Left renal cortex interstitium (tissue), 4 donors: ENCODE measurements at regions not wholly inside any gene's neighbourhood (a gene's known extent, or its start where the extent isn't known, plus 50 kb on each side); places are given as distances from the start of the nearest gene placed in this dataset.
"Not testable (repeated sequence)": the region's sequence is repeated elsewhere in the genome, so short reads cannot be mapped to it uniquely, and the experiment has no call there.

Experiments used
- DNase-seq, 4 donors: peaks; one replicate each; pipeline ENCODE4 v3.0.0-alpha.2; 2013; ENCODE audit warnings: low read depth in 4 of 4, low spot score in 2 of 4, missing footprints in 1 of 4

GRCh38 chr2:234863043-234863934 lies 88.5 kb upstream of the SH3BP4 start:
- DNase-seq: no peak

GRCh38 chr2:234861841-234862735 lies 89.7 kb upstream of the SH3BP4 start:
- DNase-seq: no peak

GRCh38 chr2:234859330-234859872 lies 92.4 kb upstream of the SH3BP4 start:
- DNase-seq: not testable (repeated sequence)

DNA sequence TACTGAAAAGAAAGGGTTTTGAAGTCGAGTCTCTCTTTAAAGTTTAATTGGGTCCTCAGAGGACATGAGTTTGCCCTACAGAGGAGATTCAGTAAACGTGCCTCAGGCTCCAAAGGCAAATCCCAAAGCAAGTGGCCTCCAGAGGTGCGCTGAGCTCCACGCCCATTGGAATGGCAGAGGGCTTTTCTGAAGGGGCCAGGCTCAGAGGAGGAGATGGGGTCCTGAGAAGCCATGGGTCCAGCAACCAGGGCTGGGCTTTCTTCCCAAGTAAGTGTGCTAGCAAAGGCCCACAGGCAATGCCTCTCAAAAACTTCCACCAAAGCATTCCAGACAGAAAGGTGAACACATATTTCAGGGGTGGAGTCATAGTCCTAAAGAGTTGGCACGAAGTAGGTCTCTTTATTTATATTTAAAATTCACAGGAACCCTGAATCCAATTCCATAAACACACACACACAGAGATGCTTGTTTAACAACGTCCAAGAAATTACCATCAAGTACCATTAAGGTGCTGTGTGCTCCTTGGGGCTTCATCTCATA lies 93.0 kb upstream of the SH3BP4 start:
- DNase-seq: no peak

DNA sequence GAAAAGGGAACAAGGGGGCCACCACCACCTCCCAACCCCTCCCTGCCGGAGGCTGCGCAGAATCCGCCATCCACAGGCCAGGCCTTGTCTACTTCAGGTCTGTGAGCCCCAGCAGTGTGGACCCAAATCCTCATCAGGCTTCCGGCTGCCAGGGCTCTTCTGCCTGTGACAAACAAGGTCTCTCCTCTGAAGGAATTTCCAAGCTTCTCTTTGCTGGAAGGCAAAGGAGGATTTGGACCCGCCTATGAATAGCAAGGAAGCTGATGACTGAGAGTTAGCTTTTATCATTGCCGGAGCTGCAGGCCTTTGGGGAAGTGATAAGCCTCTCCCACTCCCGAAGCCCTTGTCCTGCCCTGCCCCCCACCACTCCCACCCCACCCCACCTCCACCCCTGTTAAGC lies 93.7 kb upstream of the SH3BP4 start:
- DNase-seq: no peak

GRCh38 chr2:234853729-234854128 lies 98.1 kb upstream of the SH3BP4 start:
- DNase-seq: no peak

DNA sequence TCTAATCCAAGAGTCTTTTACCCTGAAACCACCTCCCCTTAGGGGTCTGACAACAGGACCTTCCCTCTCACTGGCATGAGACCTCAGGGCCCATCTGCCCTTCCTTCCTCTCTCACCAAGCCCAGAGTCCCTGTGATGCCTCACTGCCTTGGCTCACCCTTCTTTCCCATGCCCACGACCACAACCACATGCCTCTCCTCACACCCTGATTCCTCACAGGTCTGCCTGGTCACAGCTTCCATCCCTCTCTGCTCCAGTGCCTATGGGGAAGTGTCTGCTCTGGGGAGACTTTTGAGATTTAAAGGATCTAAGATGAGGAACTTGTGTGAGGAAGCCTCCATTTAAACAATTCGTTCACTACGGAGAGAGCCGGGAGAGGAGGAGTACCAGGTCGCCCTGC lies 98.9 kb upstream of the SH3BP4 start:
- DNase-seq: no peak

- DNase-seq: no peak
Measured at GRCh38 chr2:234852035-234852434, 99.8 kb upstream of the SH3BP4 start.

GRCh38 chr2:234851451-234851850 lies 100.4 kb upstream of the SH3BP4 start:
- DNase-seq: no peak

DNA sequence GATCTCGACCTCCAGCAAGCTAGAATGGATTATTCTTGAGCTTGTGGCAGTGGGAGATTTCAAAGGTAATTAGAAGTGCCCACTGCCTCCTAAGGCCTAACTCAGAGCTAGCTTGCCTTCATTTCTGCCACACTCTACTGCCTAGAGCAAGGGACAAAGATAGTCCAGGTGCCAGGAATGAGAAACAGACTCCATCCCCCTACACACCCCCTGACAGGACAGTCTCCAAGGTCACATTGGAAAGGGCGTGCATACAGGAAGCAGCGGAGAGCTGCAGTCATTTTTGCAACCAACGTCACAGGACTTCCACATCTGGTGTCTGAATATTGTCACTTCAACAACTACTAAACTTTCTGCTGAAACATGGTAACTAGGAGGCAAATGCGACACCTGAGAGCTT lies 101.0 kb upstream of the SH3BP4 start:
- DNase-seq: no peak

- no peak for DNase-seq
Measured at GRCh38 chr2:234849678-234850077, 102.1 kb upstream of the SH3BP4 start.

DNA sequence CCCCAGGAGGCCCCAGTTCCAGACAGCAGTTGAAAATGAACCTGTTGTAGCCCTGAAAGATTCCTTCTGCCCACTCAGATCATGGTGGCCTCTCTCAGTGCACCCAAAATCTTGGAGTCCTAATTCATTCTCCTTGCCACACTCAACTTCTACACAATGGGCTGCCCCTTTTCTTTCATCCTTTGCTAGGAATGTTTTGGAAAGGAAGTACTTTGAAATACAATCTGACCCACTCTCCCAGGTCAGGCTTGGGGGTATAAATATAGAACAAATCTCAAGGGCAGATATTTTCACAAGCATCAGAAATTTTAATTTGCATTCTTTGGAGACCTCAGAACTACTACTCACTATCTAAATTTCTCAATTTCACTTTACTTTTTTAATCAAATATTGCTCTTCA lies 103.2 kb upstream of the SH3BP4 start:
- no peak for DNase-seq

DNA sequence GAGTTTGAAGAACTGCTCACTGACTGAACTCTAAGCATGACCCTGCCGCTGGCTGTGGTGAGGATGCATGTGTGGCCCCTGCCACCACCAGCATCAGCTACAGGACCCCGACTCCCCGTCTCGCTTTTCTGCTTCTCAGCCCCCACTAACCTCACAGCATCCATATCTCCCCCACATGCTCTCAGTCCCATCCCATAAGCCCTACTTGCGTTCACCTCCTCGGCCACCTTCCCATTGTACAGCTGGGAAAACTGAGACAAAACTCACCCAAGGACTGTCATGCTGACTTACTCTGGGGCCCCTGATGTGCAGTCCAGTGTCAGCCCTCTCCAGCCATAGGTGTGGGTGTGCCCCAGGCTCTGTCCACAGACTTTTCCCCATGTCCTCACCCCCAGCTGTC lies 104.2 kb upstream of the SH3BP4 start:
- no peak for DNase-seq

DNA sequence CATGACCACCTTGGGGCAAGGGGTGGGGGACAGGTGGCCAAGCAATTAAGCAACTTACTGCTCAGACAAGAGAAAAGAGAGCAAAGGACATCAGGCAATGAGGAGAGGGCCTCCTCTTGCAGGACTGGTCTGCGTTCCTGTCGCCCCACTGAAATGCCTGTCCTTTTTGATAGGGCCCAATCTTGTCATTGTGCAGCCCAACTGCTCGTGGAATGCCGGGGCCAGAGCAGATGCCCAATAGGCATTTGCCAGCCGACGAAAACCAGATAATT lies 104.5 kb upstream of the SH3BP4 start:
- DNase-seq: no peak

DNA sequence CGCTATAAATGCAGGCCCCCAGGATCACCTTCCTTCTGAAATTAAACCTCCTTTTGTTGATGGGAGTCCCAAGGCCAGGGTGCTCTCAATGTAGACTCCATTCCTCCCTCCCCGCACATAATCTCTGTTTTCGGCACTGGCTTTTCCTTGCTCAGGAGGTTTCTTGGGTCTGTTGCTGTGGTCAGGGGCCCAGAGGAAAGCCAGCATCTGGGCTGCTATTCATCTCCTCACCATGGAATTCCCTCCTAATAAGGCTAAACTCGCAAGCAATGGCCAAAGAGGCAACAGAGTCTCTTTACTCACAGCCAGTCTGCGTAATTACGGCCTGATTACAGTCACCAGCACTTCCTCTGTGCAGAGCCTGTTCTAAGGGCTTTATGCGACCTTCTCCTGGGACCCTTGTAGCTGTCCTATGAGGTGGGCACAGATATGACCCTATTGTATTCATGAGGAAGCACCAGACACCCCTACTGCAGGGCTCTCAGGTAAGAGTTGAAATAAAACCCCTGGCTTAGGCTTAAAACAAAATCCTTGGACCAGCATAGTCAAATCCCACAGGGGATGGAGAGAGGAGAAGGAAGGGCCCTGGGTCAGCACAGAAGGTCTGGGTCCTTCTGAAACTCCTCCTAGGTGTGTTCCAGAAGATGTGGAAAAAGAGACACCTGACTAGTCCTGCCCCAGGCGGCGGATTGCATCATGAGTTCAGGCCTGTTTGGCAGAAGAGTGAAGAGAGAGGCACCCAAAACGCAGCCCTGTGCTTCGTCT lies 105.0 kb upstream of the SH3BP4 start:
- DNase-seq: no peak

DNA sequence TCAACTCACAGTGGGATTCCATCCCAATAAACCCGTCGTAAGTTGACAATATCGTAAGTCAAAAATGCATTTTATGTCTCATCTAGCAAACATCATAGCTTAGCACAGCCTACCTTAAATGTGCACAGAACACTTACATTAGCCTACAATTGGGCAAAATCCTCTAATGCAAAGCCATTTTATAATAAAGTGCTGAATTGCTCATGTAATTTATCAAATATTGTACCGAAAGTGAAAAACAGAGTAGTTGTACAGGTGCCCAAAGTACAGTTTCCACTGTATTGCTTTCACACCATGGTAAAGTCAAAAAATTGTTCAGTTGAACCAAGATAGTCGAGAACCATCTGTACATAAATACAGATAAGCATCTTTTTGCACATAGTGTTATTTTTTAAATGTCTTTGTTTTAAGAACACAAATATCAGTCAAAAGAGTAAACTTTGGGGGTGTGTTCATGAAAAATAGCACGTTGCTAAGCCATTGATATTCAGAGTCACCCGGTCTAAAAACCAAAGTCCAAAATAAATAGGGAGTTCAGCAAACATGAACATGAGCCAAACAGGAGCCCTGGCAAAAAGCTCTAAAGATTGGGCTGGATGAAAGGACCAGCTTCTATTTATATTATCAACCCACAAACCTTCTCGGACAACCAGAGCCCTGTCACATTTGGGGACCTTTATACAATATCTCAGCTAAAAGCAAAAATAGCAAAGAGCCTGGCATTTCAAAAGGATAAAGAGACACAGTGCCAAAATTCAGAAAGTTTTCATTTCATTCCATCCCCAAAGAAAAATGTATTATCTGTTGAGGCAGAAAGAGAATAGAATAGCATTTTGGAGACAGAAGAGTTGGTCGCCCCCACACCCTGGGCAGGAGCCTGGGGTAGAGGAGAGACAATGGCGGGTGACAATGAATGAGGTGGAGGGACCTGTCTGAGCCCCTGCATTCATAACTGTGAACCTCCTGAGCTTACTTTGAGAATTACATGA lies 105.9 kb upstream of the SH3BP4 start:
- DNase-seq: no peak

- DNase-seq: no peak
Measured at GRCh38 chr2:234843411-234843810, 108.4 kb upstream of the SH3BP4 start.

DNA sequence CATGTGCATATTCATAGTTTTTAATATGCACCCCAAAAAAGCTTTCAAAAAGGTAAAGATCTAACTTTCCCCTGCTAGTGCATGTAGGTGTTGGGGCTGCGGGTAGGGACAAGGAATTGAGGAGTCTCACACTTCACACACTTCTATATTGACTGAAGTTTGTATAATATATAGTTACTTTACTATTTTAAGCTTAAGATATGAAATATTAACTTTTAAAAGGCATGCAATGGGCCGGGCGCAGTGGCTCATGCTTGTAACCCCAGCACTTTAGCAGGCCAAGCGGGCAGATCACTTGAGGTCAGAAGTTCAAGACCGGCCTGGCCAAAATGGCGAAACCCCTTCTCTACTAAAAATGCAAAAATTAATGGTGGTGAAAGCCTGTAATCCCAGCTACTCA lies 109.1 kb upstream of the SH3BP4 start:
- no peak for DNase-seq

- no peak for DNase-seq
Measured at GRCh38 chr2:234841321-234842015, 110.3 kb upstream of the SH3BP4 start.
